Heart left ventricle (tissue), 16 donors: ENCODE measurements at regions not wholly inside any gene's neighbourhood (a gene's known extent, or its start where the extent isn't known, plus 50 kb on each side); places are given as distances from the start of the nearest gene placed in this dataset.

Experiments
- ATAC-seq, 4 donors: fragments of 200-7000 bp; cut with Tn5 transposase; one replicate each; pipeline ENCODE4 v1.9.1; 2020 to 2022; ENCODE audit warnings: moderate library complexity in 4 of 4, mild to moderate bottlenecking in 3 of 4, moderate number of reproducible peaks in 1 of 4
- DNase-seq, 5 donors: peaks; one replicate each; pipeline ENCODE4 v3.0.0-alpha.2; 2020
- H3K27ac ChIP-seq, 12 donors: fragments of 200-600 bp; sonication (generic) in 4 of 12; one replicate each; pipeline versions ENCODE4 v1.5.0 to v1.8.0; 2016 to 2022; ENCODE audit warnings: mild to moderate bottlenecking in 2 of 12
- H3K27me3 ChIP-seq, 9 donors: fragments of 200-600 bp; sonication (generic) in 2 of 9; one replicate each; pipeline versions ENCODE4 v1.5.1 to v1.8.0; 2016 to 2022; ENCODE audit warnings: mild to moderate bottlenecking in 3 of 9
- H3K36me3 ChIP-seq, 9 donors: fragments of 200-600 bp; sonication (generic) in 2 of 9; one replicate each; pipeline versions ENCODE4 v1.5.0 to v1.8.0; 2018 to 2022; ENCODE audit warnings: mild to moderate bottlenecking in 2 of 9
- H3K4me1 ChIP-seq, 12 donors: fragments of 200-600 bp; sonication (generic) in 4 of 12; one replicate each; pipeline versions ENCODE4 v1.5.0 to v1.8.0; 2016 to 2022; ENCODE audit warnings: mild to moderate bottlenecking in 3 of 12
- H3K4me3 ChIP-seq, 12 donors: fragments of 200-600 bp; sonication (generic) in 4 of 12; one replicate each; pipeline versions ENCODE4 v1.5.0 to v1.8.0; 2017 to 2022; ENCODE audit warnings: mild to moderate bottlenecking in 9 of 12, moderate library complexity in 4 of 12
- H3K9me3 ChIP-seq, 12 donors: fragments of 200-600 bp; sonication (generic) in 4 of 12; one replicate each; pipeline versions ENCODE4 v1.5.0 to v1.8.0; 2016 to 2022; ENCODE audit warnings: mild to moderate bottlenecking in 1 of 12
- CTCF ChIP-seq, 12 donors: fragments of 200-600 bp; sonication (generic) in 4 of 12; IDR thresholded peaks; one replicate each; pipeline versions ENCODE4 v1.5.0 to v1.8.0; 2018 to 2022; ENCODE audit warnings: antibody characterized with exemption in 12 of 12, mild to moderate bottlenecking in 5 of 12
- POLR2A ChIP-seq, 2 donors: fragments of 450-650 bp; IDR thresholded peaks; one replicate each; pipeline ENCODE4 v1.6.1; 2017; ENCODE audit warnings: antibody characterized with exemption in 2 of 2, mild to moderate bottlenecking in 2 of 2, moderate library complexity in 2 of 2
- WGBS, 4 donors: extraction: QIAGEN DNeasy Blood & Tissue Kit in 2 of 4; methylation state at CpG; one replicate each; pipeline versions ENCODE4 v1.1.5 to v1.1.7; 2013 to 2018; 5-methylcytosine and 5-hydroxymethylcytosine counted together
- intact Hi-C, 10 donors: fragments of 100-400 bp; cut with DNase I; formaldehyde crosslinking; loops; one replicate each; pipeline versions ENCODE4 v1.11.1 to v1.14.2; 2022
- donor health status: ischemic (EF 13 %, LVEDD 7.1; RV severe dilation, severe dysfunction).
- donor health status: healthy with polysubstance abuse.
- donor health status: DM: no; HTN: yes; CAD: no.
- donor health status: DM: no; HTN: no; CAD: no.
- donor health status: ischemic (EF 25% LVEDD 6.9; RV normal size, moderate dysfunction).
- donor health status: ischemic (EF 25% LVEDD 5.7; RV mildly dilated, moderate dysfunction).
- donor health status: healthy.
- donor health status: DM: yes; HTN: yes; CAD: no.
- donor health status: ischemic (EF 35%, LVEDD 5.7; RV mildly dilated, moderate dysfunction).
- donor health status: nonischemic (EF 11% LVEDD 7.7; RV severe dilation, severe dysfunction).
- donor health status: DM: yes; HTN: yes; CAD: no.
- donor health status: PGD.
- donor health status: ischemic (EF 29% LVEDD 5.4; RV normal size, mild dysfunction).
- donor health status: nonischemic (EF 23%, LVEDD 6.1; RV moderate dilation, normal function).

GRCh38 chr16:14345512-14346115 lies 274.5 kb downstream of the MRTFB start:
- WGBS, 4 donors, result 80 to 88% (median 83%) methylated on average over 14 to 19 of the region's 19 CpGs
- H3K27me3 ChIP-seq, result no peaks in the 10 kb centered on the region
- intact Hi-C loops, result loop anchor here in 2 of 10 donors (5.0 kb wide), 2 partner anchors 43 to 142 kb away; no protein-coding TSS in a partner anchor
- TF ChIP-seq POLR2A (IDR thresholded peaks at IDR 0.05) (no peak), CTCF (IDR thresholded peaks at IDR 0.05) (no peak)
- no peak overlapping the region for H3K27ac ChIP-seq
- DNase-seq, result peak in 1 of 5 donors; percentile 54
- H3K4me1 ChIP-seq, result peaks cover 0 to 10% (median 0%) of the 10 kb centered on the region in 12 donors
- no peak for ATAC-seq
- H3K9me3 ChIP-seq, result peaks cover 0 to 20% (median 0%) of the 10 kb centered on the region in 12 donors
- H3K36me3 ChIP-seq, result no peaks in the 10 kb centered on the region
- H3K4me3 ChIP-seq, result no peak overlapping the region

- H3K4me3 ChIP-seq, result no peak overlapping the region
- intact Hi-C loops, result loop anchor here in 2 of 10 donors (5.0 kb wide), 2 partner anchors 43 to 142 kb away; no protein-coding TSS in a partner anchor
- H3K27ac ChIP-seq, result no peak overlapping the region
- DNase-seq, result no peak
- H3K36me3 ChIP-seq, result no peaks in the 10 kb centered on the region
- WGBS, 4 donors, result 66 to 83% (median 74%) methylated on average over 9 of the region's 9 CpGs
- no peaks in the 10 kb centered on the region for H3K27me3 ChIP-seq
- H3K4me1 ChIP-seq, result peaks cover 0 to 10% (median 0%) of the 10 kb centered on the region in 12 donors
- ATAC-seq, result no peak
- peaks cover 0 to 20% (median 0%) of the 10 kb centered on the region in 12 donors for H3K9me3 ChIP-seq
- no peak for TF ChIP-seq POLR2A (IDR thresholded peaks at IDR 0.05)
- TF ChIP-seq CTCF (IDR thresholded peaks at IDR 0.05), result no peak
Measured at GRCh38 chr16:14344945-14345344, 273.8 kb downstream of the MRTFB start.

GRCh38 chr16:14344292-14344691 lies 273.2 kb downstream of the MRTFB start:
- intact Hi-C loops, result no loop called here
- no peak for DNase-seq
- WGBS, 4 donors, result 61 to 68% (median 63%) methylated on average over 5 of the region's 5 CpGs
- no peak overlapping the region for H3K27ac ChIP-seq
- H3K4me3 ChIP-seq, result no peak overlapping the region
- H3K4me1 ChIP-seq, result peaks cover 0 to 10% (median 0%) of the 10 kb centered on the region in 12 donors
- TF ChIP-seq CTCF (IDR thresholded peaks at IDR 0.05) (no peak), POLR2A (IDR thresholded peaks at IDR 0.05) (no peak)
- H3K36me3 ChIP-seq, result no peaks in the 10 kb centered on the region
- ATAC-seq, result no peak
- H3K27me3 ChIP-seq, result no peaks in the 10 kb centered on the region
- H3K9me3 ChIP-seq, result peaks cover 0 to 20% (median 0%) of the 10 kb centered on the region in 12 donors

GRCh38 chr16:14341324-14342225 lies 270.5 kb downstream of the MRTFB start:
- Histone ChIP-seq H3K4me3 (no peak overlapping the region), H3K9me3 (peaks cover 0 to 16% (median 0%) of the 10 kb centered on the region in 12 donors), H3K36me3 (no peaks in the 10 kb centered on the region), H3K27me3 (no peaks in the 10 kb centered on the region), H3K27ac (no peak overlapping the region), H3K4me1 (peaks cover 0 to 4% (median 0%) of the 10 kb centered on the region in 12 donors)
- DNase-seq (no peak), ATAC-seq (no peak)
- TF ChIP-seq CTCF (IDR thresholded peaks at IDR 0.05) (no peak), POLR2A (IDR thresholded peaks at IDR 0.05) (no peak)
- intact Hi-C loops, result no loop called here
- 68 to 79% (median 71%) methylated on average over 4 of the region's 4 CpGs for WGBS, 4 donors
